ENCODE measurements at regions not wholly inside any gene's neighbourhood (a gene's known extent, or its start where the extent isn't known, plus 50 kb on each side); places are given as distances from the start of the nearest gene placed in this dataset.

- Mint-ChIP-seq H3K9me3 (no peaks in the 10 kb centered on the region), H3K4me1 (peaks cover 21% of the 10 kb centered on the region), H3K27ac (ENCODE audit: unreplicated experiment) (no peak overlapping the region), H3K4me3 (no peak overlapping the region), H3K36me3 (ENCODE audit: low read depth) (no peaks in the 10 kb centered on the region), H3K27me3 (ENCODE audit: low read depth) (no peaks in the 10 kb centered on the region)
- TF ChIP-seq CTCF (conservative IDR thresholded peaks at IDR 0.05): no peak
- DNase-seq (ENCODE audit: low read depth, low spot score): no peak
Measured at GRCh38 chr6:169158691-169159090, 95.0 kb downstream of the THBS2 start.

GRCh38 chr6:169158174-169158573 lies 95.5 kb downstream of the THBS2 start:
- peaks cover 21% of the 10 kb centered on the region for H3K4me1 Mint-ChIP-seq
- H3K9me3 Mint-ChIP-seq: peaks cover 2% of the 10 kb centered on the region
- no peak overlapping the region for H3K27ac Mint-ChIP-seq (ENCODE audit: unreplicated experiment)
- TF ChIP-seq CTCF (conservative IDR thresholded peaks at IDR 0.05): no peak
- no peak overlapping the region for H3K4me3 Mint-ChIP-seq
- no peaks in the 10 kb centered on the region for H3K36me3 Mint-ChIP-seq (ENCODE audit: low read depth)
- peak; percentile 24 for DNase-seq (ENCODE audit: low read depth, low spot score)
- H3K27me3 Mint-ChIP-seq (ENCODE audit: low read depth): no peaks in the 10 kb centered on the region

- DNase-seq (ENCODE audit: low read depth, low spot score): no peak
- no peaks in the 10 kb centered on the region for H3K27me3 Mint-ChIP-seq (ENCODE audit: low read depth)
Measured at GRCh38 chr6:169157197-169158148, 96.2 kb downstream of the THBS2 start.

GRCh38 chr6:169156793-169157147 lies 96.9 kb downstream of the THBS2 start:
- no peaks in the 10 kb centered on the region for H3K27me3 Mint-ChIP-seq (ENCODE audit: low read depth)
- no peak for DNase-seq (ENCODE audit: low read depth, low spot score)
- H3K9me3 Mint-ChIP-seq: peaks cover 2% of the 10 kb centered on the region
- H3K4me1 Mint-ChIP-seq: peaks cover 21% of the 10 kb centered on the region
- no peak for TF ChIP-seq CTCF (conservative IDR thresholded peaks at IDR 0.05)
- H3K27ac Mint-ChIP-seq (ENCODE audit: unreplicated experiment): no peak overlapping the region
- H3K4me3 Mint-ChIP-seq: no peak overlapping the region
- H3K36me3 Mint-ChIP-seq (ENCODE audit: low read depth): no peaks in the 10 kb centered on the region

More at GRCh38 chr6:169157197-169158148, 96.2 kb downstream of the THBS2 start:
- no peak for TF ChIP-seq CTCF (conservative IDR thresholded peaks at IDR 0.05)
- no peaks in the 10 kb centered on the region for H3K36me3 Mint-ChIP-seq (ENCODE audit: low read depth)
- H3K27ac Mint-ChIP-seq (ENCODE audit: unreplicated experiment): no peak overlapping the region
- peaks cover 21% of the 10 kb centered on the region for H3K4me1 Mint-ChIP-seq
- peaks cover 2% of the 10 kb centered on the region for H3K9me3 Mint-ChIP-seq
- no peak overlapping the region for H3K4me3 Mint-ChIP-seq

GRCh38 chr6:169156108-169156792 lies 97.4 kb downstream of the THBS2 start:
- peaks cover 2% of the 10 kb centered on the region for H3K9me3 Mint-ChIP-seq
- H3K36me3 Mint-ChIP-seq (ENCODE audit: low read depth): peaks cover 2% of the 10 kb centered on the region
- H3K27ac Mint-ChIP-seq (ENCODE audit: unreplicated experiment): no peak overlapping the region
- no peak for TF ChIP-seq CTCF (conservative IDR thresholded peaks at IDR 0.05)
- H3K4me3 Mint-ChIP-seq: no peak overlapping the region
- H3K4me1 Mint-ChIP-seq: peaks cover 21% of the 10 kb centered on the region
- H3K27me3 Mint-ChIP-seq (ENCODE audit: low read depth): no peaks in the 10 kb centered on the region
- DNase-seq (ENCODE audit: low read depth, low spot score): no peak

All from neural crest cell (in vitro differentiated cells).